NCI-H2171 treated with DMSO at 0.1 percent for 48 hours (cell line): ENCODE measurements at regions not wholly inside any gene's neighbourhood (a gene's known extent, or its start where the extent isn't known, plus 50 kb on each side); places are given as distances from the start of the nearest gene placed in this dataset.
"Not testable (repeated sequence)": the region's sequence is repeated elsewhere in the genome, so short reads cannot be mapped to it uniquely, and the experiment has no call there.

Source experiments
- DNase-seq: peaks from one replicate; lab custom pipeline; 2025; lab: John Stamatoyannopoulos, UW

GRCh38 chr16:85239239-85239638, 127.0 kb upstream of the CIBAR2 start:
- DNase-seq = peak; percentile 67

GRCh38 chr16:85239871-85240270, 127.6 kb upstream of the CIBAR2 start:
- DNase-seq = no peak

DNA sequence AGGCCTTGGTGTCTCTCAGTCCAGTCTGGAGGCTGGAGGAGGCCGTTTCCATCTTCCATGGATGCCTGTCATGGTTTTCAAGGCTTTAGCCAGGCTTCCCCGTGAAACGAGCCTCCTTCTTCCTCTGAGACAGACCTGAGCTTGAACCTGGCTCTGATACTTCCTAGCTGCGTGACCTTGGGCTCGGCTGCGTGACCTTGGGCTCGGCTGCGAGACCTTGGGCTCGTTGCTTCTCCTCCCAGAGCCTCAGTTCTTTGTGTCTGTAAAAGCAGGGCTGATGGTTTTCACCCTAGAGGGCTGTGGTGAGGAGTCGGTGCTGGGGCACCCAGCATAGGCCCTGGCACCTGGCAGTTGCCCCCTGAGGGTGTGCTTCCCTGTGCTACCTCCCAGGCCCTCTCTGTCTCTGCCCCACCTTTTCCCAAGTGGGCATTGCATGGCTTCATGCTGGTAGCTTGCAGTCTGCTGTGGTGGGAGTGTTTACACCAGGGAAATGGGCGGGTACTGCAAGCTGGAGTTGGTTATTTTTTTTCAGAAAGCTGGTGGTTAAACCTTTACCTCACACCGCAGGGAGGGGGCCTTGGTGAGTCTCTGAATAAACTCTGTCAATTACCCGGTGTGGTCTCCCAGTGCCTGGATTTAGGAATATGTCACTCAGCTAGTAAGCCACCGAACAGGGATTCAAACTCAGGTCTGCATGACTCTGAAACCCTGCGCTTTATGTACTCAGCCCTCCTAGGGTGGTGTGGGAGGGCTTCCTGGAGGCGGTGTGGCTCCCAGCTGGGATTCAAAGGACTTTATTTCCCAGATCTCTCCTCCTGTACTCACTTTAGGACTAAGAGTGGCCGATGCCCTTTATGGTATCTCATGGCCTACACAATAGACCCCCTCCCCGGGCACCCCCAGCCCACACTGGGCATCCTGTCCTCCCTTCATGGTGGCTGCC, 129.0 kb upstream of the CIBAR2 start:
- peak; percentile 47 for DNase-seq

DNA sequence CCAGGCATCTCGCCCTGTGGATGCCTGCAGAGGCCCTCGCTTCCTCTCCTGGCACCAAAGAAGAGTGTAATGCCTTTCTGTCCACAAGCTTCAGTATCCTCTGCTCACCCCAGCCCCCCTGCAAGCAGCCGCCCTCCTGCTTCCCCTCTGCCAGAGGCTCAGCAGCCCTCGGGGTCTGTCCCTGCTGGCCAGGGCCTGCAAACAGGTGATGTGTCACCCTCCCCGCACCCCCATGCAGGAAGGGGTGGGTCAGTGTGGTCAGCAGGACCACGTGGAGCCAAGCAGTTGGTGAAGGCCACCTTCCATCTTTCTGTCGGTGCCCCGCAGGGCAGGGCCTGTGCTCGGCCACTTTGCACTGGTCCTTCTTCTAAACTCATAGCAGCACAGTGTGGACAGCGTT, 129.9 kb upstream of the CIBAR2 start:
- DNase-seq = no peak

GRCh38 chr16:85243308-85243707, 131.0 kb upstream of the CIBAR2 start:
- DNase-seq = peak; percentile 39

GRCh38 chr16:85244452-85244851, 132.2 kb upstream of the CIBAR2 start:
- DNase-seq = not testable (repeated sequence)

DNA sequence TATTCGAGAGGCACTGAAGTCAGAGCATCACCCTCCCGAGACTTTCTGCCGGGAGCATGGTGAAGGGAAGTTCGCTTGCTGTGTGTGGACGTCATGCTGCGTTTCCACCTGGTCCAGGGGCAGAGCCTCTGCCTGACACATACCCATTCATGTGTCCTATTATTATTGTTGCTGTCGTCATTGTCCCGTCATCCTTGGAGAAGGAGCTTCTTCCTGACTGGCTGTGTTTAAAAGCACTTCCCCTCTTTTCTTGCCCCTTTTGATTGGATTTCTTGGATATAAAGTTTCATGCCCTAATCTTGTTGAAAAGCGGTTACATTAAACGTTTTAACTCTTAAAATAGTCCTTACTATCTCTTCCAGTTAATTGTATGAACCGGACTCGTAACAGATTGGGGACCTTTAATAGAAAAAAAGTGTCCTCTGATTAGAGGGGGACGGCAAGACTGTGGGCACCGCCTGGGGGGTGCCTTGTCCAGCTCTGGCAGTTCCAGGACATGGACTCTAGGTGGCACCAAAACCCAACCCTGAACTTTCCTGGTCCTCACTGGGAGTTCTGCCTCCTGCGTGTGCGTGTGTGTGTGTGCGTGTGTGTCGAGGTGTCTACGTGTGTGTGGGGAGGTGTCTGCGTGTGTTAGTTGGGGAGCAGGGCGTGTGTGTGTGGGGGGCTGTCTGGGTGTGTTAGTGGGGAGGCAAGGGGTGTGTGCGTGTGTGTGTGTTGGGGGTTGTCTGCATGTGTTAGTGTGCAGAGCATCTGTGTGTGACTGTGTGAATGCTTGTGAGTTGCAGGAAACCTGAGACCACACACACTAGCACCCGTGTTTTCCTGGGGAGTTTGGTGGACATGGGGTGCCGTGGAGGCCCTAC, 133.3 kb upstream of the CIBAR2 start:
- peak; percentile 88 for DNase-seq

- DNase-seq = peak; percentile 82
Observed at GRCh38 chr16:85246473-85246872, 134.2 kb upstream of the CIBAR2 start.

DNA sequence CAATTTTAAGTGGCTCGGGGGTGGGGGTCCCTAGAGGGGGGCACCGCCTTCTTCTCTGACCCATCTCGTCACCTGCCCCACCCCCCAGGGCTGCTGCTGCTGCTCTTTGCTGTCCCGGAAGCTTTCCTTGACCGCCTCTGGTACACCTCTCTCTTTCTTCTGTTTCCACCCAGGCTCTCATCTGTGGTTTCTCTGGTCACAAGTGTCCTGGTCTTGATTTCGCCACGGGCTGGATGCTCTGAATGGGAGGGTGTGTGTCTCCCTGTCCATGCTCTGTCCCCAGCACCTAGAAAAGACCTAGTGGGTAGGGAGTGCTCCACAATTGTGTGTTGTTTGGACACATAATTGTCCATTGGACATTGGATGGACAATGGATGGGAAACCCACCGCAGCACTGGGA, 134.7 kb upstream of the CIBAR2 start:
- DNase-seq = no peak

- DNase-seq = peak; percentile 82
Observed at GRCh38 chr16:85248342-85248741, 136.1 kb upstream of the CIBAR2 start.

DNA sequence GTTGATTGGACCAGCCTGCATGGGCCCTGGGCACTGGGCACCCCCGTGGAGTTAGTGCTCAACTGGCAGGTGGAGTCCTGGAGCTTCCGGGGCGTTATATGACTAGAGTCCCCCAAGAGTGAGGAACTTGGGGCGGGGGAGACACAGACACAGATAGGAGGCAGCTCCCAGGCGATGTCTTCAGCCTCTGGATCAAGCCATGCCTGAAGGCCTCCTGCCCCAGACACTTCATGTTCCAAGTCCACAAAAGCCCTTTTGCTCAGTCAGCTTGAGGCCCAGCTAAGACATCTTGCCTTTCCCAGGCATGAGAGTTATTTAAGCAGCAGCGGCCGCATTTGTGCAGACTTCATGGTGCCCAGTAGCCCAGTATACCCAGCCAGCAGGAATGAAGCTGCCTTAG, 136.6 kb upstream of the CIBAR2 start:
- no peak for DNase-seq

DNA sequence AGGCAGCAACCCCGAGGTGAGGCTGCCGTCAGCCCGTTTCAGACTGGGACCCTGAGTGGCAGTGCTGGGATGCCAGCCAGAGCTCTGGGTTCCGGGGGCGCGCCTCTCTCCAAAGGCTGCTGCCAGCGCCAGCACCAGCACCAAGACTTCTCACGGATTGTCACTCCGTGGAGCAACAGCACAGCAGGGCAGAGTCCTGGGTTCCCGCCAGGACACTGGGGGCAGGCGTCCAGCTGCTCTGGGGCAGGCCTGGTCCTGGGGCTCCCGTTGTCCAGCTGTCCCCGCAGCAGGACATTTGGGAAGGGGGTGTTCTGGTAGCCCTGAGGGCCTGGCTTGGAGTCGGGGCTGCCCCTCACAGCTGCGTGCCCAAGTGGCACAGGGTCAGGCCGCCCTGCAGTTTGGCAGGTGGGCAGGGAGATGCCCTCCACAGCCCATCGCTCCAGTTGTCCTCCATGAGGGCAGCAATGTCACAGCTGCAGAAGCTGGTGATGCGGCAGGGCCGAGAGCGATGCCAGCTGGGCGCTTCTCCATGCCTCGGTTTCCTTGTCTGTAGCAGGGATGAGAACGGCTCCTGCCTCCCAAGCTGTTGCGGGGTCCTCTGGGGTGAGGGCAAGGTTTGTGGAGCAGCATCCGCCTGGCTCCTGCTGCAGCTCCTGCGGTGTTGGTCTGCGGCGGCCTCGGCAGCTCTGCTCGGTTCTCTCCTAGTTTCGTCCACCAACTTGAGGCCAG, 137.3 kb upstream of the CIBAR2 start:
- no peak for DNase-seq

GRCh38 chr16:85250147-85250463, 137.8 kb upstream of the CIBAR2 start:
- DNase-seq = peak; percentile 69

- DNase-seq = no peak
Observed at GRCh38 chr16:85250609-85251223, 138.4 kb upstream of the CIBAR2 start.

- DNase-seq = no peak
Observed at GRCh38 chr16:85251225-85251760, 139.0 kb upstream of the CIBAR2 start.

GRCh38 chr16:85252014-85252413, 139.7 kb upstream of the CIBAR2 start:
- peak; percentile 70 for DNase-seq

GRCh38 chr16:85252461-85252860, 140.2 kb upstream of the CIBAR2 start:
- DNase-seq = peak; percentile 74

DNA sequence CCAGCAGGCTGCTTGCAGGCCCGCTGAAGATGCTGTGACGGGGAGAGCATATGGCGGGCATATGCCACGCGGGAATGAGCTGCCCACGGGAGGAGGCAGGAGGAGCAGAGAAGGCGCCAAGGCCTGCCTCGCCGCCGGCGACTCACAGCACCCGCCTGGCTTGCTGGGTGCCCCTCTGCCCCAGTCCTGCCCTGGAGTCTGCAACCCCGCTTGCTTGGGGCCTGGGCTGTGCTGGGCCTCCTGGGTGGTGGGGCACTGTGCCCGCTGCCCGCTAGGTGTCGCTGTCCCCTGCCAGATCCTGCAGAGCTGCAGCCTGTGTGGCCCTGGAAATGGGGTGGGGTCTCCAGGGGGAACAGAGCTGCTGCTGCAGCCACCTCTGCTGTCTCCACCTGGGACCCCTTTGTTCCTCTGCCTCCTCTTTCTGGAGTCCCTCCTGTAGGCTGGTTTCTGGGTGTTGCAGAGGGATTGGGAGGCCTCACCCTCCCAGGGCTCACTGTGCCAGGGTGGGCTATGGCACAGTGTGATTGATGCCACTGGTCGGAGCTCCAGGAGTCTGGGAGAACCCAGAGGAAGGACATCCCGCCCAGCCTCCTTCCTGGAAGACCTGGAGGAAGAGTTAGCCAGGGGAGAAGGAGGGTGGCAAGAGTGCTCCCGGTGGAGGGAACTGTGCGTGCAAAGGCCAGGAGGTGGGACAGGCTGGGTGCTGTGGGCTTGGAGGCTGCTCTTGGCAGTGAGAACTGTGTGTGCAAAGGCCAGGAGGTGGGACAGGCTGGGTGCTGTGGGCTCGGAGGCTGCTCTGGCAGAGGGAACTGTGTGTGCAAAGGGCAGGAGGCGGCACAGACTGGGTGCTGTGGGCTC, 141.0 kb upstream of the CIBAR2 start:
- DNase-seq = peak; percentile 78

DNA sequence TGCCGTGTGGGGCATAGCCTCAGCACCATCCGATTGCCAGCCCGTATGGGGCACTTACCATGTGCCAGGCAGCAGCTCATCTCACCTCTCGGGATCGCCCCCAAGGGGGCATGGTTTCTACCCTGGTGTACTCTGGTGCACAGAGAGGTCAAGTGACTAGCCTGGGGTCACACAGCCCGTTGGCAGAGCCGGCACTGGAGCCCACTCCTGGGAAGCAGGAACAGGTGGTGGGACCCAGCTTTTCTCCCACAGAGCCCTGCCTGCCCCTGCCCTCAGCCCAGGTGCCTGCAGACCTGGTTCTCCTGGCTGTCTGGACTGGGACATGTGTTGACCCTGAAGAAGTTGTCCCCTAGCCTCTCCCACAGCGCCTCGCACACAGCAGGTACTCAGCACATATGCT, 141.8 kb upstream of the CIBAR2 start:
- DNase-seq = no peak

- no peak for DNase-seq
Observed at GRCh38 chr16:85254921-85255320, 142.6 kb upstream of the CIBAR2 start.

GRCh38 chr16:85255777-85256176, 143.5 kb upstream of the CIBAR2 start:
- no peak for DNase-seq
